HG02884 (cell line): ENCODE measurements at regions not wholly inside any gene's neighbourhood (a gene's known extent, or its start where the extent isn't known, plus 50 kb on each side); places are given as distances from the start of the nearest gene placed in this dataset.
"Not testable (repeated sequence)": the region's sequence is repeated elsewhere in the genome, so short reads cannot be mapped to it uniquely, and the experiment has no call there.

Experiments used
- ATAC-seq: cut with Tn5 transposase; IDR thresholded peaks from one replicate; pipeline ENCODE4 v1.9.1; 2021; ENCODE audit warnings: mild to moderate bottlenecking, moderate library complexity; ENCODE audit not compliant: unreplicated experiment

- ATAC-seq = no peak
Observed at GRCh38 chr2:201568217-201568820, 75.0 kb downstream of the TMEM237 start.

- ATAC-seq = no peak
Observed at GRCh38 chr2:201559067-201559710, 84.1 kb downstream of the TMEM237 start.

- no peak for ATAC-seq
Observed at GRCh38 chr2:201558665-201559064, 84.6 kb downstream of the TMEM237 start.

- no peak for ATAC-seq
Observed at GRCh38 chr2:201558232-201558631, 85.1 kb downstream of the TMEM237 start.

GRCh38 chr2:201551901-201552300 lies 91.4 kb downstream of the TMEM237 start:
- ATAC-seq = no peak

- no peak for ATAC-seq
Observed at GRCh38 chr2:201546576-201546975, 95.0 kb downstream of the STRADB start.

GRCh38 chr2:201542291-201542690 lies 90.8 kb downstream of the STRADB start:
- no peak for ATAC-seq

GRCh38 chr2:201539271-201539670 lies 87.7 kb downstream of the STRADB start:
- ATAC-seq = not testable (repeated sequence)

- ATAC-seq = no peak
Observed at GRCh38 chr2:201538025-201538424, 86.5 kb downstream of the STRADB start.

GRCh38 chr2:201536754-201537153 lies 85.2 kb downstream of the STRADB start:
- no peak for ATAC-seq

- no peak for ATAC-seq
Observed at GRCh38 chr2:201536046-201536445, 84.5 kb downstream of the STRADB start.

- ATAC-seq = peak; percentile 87
Observed at GRCh38 chr2:201532686-201533304, 81.3 kb downstream of the STRADB start.
